HG02763 (cell line): ENCODE measurements at regions not wholly inside any gene's neighbourhood (a gene's known extent, or its start where the extent isn't known, plus 50 kb on each side); places are given as distances from the start of the nearest gene placed in this dataset.
"Not testable (repeated sequence)": the region's sequence is repeated elsewhere in the genome, so short reads cannot be mapped to it uniquely, and the experiment has no call there.

Experiments
- ATAC-seq: cut with Tn5 transposase; IDR thresholded peaks from one replicate; pipeline ENCODE4 v1.9.1; 2021; ENCODE audit warnings: mild to moderate bottlenecking, moderate library complexity; ENCODE audit not compliant: unreplicated experiment

- ATAC-seq, result not testable (repeated sequence)
These were observed 61.2 kb upstream of the MINDY3 start for GRCh38 chr10:15921423-15921945.

DNA sequence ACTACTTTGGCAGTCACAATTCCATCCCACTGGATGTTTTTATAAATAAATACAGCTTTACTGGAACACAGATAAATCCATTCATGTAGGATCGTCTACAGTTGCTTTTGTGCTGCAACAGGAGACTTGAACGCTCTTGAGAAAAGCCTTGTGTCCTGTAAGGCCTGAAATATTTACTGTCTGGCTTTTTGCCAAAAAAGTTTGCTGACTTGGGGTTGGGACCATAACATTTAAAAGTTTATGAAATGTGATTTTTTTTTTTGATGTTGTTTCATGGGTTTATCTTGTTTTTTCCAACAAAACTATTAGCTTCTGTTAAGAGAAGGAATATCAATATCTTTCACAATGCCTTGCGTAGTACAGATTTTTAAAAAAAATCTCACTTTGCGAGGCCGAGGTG, 71.1 kb upstream of the MINDY3 start:
- ATAC-seq, result no peak

DNA sequence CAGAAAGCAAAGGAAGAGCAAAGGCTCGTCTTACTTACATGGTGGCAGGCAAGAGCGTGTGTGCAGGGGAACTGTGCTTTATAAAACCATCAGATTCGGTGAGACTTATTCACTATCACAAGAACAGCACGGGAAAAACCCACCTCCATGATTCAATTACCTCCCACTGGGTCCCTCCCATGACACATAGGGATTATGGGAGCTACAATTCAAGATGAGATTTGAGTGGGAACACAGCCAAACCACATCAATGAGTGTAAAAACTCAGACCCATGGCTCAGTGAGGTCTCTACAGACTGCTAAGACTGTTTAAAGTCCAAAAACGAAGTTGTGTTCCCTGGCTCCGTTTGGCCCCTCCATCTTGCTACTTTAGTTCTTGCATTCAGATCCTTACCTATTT, 79.2 kb upstream of the MINDY3 start:
- not testable (repeated sequence) for ATAC-seq

DNA sequence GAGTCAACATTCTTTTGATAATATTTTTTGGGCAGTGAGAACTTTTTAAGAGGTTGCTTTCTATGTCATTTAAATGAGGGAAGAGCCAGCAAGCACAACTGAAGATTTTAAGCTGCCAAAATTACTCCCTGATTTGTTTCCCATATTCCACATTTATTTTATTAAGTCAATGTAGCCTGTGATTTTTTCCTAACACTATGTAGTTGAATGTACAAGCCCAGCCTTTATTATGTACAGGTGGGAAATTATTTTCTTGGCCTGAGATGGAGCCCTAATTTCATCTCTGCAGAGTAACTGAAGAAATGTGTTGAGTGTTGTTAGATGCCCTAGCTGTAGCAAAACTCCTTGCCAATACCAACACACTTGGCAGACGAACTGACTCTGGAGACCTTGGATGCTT, 83.1 kb upstream of the MINDY3 start:
- no peak for ATAC-seq

DNA sequence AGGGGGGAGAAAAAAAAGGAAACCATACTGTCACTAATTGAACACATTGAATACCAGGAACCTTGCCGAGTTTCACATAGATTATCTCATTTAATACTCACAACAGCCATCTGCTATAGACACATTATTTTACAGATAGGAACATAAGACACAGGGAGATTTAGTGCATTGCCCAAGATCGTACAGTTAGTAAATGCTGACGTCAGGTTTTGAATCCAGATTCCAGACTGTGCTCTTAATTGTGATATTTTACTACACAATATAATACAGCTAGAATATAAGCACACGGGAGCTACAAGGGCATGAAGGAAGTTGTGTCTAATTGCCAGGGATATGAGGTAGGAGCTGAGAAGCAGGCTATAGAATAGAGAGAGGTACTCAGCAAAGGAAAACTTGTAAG, 93.9 kb upstream of the MINDY3 start:
- no peak for ATAC-seq

GRCh38 chr10:15960277-15960676, 100.0 kb upstream of the MINDY3 start:
- no peak for ATAC-seq

GRCh38 chr10:15972736-15973135, 112.4 kb upstream of the MINDY3 start:
- not testable (repeated sequence) for ATAC-seq

DNA sequence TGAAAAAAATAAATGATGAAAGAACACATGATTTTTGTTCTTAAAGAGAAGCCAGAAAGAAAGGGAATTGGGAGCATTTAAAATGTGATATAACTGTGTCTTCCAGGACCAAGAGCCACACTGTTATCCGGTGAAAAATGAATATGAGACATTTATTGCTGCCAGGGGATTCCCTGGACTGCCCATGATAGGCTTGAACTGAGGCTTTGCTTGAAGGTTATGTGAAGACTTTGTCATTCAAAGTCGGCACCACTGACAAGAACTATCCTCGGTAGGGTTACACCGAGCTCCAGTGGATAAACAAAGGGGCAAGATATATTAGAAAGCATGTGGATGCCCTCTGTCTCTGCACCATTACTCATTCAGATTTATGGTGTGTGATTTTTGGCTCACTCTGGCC, 125.4 kb upstream of the MINDY3 start:
- ATAC-seq, result no peak

- ATAC-seq, result no peak
These were observed 130.3 kb upstream of the MINDY3 start for GRCh38 chr10:15990535-15991129.

DNA sequence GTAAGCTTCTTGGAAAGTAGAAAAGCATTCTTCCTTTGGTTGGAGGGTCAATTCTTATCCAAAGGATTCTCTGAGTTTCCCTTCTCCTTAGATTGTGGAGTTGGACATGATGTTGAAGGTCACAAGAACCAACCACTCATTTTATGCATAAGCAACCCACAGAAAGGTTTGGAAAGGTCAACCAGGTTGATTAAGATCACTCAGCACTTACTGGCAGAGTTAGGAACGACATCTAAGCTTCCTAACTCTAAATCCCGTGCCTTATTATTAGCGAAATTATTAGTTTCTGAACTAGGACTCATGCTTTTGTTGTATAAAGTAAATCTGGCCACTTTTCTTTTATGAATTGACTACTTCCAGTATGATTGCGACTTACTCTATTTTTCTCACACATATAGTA, 137.0 kb upstream of the MINDY3 start:
- ATAC-seq, result no peak

DNA sequence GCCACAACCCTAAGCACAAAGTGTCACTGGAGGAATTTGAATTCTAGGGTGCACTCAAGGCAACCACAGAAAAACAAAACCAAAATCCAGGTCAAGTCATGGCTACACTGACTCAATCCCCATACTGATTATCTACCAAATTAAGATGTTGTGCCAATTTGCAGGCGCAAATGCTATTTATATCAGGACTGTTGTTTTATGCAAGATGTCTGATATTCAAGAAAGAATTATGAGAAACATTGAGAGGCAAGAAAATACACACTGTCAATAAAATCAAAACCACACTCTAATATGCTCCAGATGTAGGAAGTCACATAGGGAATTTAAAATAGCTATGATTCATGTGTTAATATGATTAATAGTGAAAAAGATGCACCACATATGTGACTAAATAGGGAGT, 141.3 kb upstream of the MINDY3 start:
- no peak for ATAC-seq

DNA sequence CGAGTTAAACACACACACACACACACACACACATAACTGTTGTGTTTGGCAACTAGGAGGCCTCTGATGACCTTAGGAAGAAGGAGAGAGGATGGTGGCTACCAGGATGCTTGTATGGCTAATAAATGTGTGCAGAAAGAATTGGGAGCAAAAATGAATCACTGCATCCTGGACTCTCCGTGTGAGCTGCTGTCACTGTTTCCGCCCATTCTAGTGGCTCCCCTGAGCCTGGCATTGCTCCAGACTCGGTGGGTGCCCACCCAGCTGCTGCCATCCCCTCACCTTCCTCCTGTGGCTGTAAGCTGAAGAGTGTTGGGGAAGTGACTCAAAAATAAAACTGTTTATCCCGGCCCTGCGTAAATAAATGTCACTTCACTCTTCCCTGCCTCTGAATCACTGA, 149.5 kb upstream of the MINDY3 start:
- ATAC-seq, result no peak

- ATAC-seq, result no peak
These were observed 151.2 kb upstream of the MINDY3 start for GRCh38 chr10:16011548-16011947.

DNA sequence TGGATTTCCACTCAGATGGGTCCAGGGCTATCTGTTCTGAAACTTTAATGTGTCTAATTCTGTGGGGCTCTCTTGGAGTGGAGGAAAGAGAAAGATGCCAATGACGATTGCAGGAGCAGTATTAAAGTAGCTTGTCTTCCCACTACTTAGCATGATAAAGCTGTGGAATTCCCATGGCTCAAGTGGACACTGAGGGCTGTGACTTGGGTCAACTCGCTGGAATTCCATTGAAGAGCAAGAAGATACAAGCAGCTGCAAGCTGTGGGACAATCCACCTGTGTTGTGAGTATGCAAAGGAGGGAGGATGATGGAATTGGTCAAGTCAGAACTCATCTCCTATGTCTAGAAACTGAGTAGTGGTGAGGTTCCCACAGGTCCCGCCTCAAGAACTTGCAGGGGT, 154.2 kb upstream of the MINDY3 start:
- ATAC-seq, result no peak

DNA sequence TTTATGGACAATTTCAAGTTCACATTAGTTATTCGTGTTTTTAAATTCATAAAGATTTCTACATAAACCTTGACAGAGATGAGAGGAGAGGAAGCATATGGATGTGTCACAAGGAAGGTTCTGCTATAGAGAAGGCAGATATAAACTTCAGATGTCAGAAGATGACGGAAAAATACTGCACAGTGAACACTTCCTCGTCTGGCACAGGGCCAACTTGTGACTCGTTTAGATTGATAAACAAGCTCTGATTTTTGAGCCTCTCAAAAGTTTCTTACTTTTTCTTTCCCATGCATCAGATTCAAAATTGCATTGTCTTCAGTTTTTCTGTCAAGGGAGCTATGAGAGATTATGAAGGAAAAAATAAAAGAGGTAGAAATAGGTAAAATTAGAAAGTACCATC, 156.4 kb upstream of the MINDY3 start:
- no peak for ATAC-seq

GRCh38 chr10:16020836-16021235, 160.5 kb upstream of the MINDY3 start:
- no peak for ATAC-seq

DNA sequence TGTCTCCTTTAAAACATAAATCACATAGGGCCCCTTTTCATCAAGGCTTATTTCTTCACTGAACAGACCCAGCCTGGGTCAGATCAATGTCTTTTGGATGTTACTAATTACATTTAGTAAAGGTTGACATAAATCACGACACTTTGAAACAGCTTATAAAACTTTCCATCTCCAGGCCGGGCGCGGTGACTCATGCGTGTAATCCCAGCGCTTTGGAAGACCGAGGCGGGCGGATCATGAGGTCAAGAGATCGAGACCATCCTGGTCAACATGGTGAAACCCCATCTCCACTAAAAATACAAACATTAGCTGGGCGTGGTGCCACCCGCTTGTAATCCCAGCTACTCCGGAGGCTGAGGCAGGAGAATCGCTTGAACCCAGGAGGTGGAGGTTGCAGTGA, 166.5 kb upstream of the MINDY3 start:
- ATAC-seq, result not testable (repeated sequence)

DNA sequence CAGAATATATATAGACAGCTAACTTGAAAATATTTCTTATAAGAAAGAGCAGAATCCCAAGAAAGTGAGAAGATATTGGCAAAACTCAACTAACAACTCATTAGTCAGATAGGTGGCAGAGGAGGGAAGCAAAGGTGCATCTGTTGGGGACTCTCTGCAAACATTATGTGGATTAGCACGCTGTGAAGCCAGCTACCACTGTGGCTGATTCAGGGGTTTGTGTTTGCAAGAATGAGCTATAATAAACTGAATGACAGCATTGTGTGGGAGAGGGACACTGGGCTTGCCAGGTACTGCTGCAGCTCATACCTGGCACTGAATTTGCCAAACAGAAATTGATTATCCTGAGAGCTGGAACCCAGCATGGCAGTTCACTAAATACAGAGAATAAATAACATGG, 170.3 kb upstream of the MINDY3 start:
- no peak for ATAC-seq

GRCh38 chr10:16049050-16049449, 188.7 kb upstream of the MINDY3 start:
- ATAC-seq, result no peak

GRCh38 chr10:16049782-16050181, 189.5 kb upstream of the MINDY3 start:
- ATAC-seq, result no peak

DNA sequence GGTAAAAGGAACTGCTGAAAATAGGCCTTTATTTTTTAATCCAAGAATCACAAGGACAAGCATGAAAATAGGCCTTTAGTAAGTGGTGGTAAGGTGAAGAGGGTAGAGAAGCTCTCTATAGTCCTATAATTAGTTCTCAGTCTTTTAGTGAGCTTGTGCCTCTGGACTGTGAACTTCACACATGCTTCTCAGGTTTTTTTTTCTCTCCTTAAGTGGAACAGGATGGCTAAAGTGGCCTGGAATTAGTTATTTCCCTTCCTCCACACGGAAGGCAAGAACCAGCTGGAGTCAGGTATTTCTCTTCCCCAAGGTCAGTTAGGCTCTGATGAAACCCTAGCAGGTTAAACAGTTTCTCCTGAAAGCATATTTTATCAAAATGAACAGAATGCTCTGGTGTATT, 203.0 kb upstream of the MINDY3 start:
- no peak for ATAC-seq

DNA sequence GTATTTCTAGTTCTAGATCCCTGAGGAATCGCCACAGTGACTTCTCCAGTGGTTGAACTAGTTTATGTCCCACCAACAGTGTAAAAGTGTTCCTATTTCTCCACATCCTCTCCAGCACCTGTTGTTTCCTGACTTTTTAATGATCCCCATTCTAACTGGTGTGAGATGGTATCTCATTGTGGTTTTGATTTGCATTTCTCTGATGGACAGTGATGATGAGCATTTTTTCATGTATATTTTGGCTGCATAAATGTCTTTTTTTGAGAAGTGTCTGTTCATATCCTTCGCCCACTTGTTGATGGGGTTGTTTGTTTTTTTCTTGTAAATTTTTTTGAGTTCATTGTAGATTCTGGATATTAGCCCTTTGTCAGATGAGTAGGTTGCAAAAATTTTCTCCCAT, 223.2 kb upstream of the MINDY3 start:
- not testable (repeated sequence) for ATAC-seq

GRCh38 chr10:16105082-16105481, 244.8 kb upstream of the MINDY3 start:
- no peak for ATAC-seq
